NCI-H345 (cell line): ENCODE measurements at regions not wholly inside any gene's neighbourhood (a gene's known extent, or its start where the extent isn't known, plus 50 kb on each side); places are given as distances from the start of the nearest gene placed in this dataset.
A peak's percentile ranks its signal among the peaks of the same experiment; 100 is the strongest.
"Not testable (repeated sequence)": the region's sequence is repeated elsewhere in the genome, so short reads cannot be mapped to it uniquely, and the experiment has no call there.

ENCODE experiments used
- DNase-seq: peaks from one replicate; lab custom pipeline; 2025; lab: John Stamatoyannopoulos, UW

- DNase-seq: not testable (repeated sequence)
These were observed 571.3 kb upstream of the PCDH7 start for GRCh38 chr4:30148828-30149227.

GRCh38 chr4:30149539-30149938 is 570.6 kb upstream of the PCDH7 start:
- not testable (repeated sequence) for DNase-seq

GRCh38 chr4:30153427-30153826 is 566.7 kb upstream of the PCDH7 start:
- no peak for DNase-seq

GRCh38 chr4:30160140-30160539 is 560.0 kb upstream of the PCDH7 start:
- no peak for DNase-seq

GRCh38 chr4:30172416-30172815 is 547.8 kb upstream of the PCDH7 start:
- DNase-seq: no peak

- DNase-seq: no peak
These were observed 538.7 kb upstream of the PCDH7 start for GRCh38 chr4:30181512-30181911.

GRCh38 chr4:30181918-30182317 is 538.3 kb upstream of the PCDH7 start:
- DNase-seq: no peak

- DNase-seq: no peak
These were observed 537.4 kb upstream of the PCDH7 start for GRCh38 chr4:30182786-30183185.

GRCh38 chr4:30191902-30192301 is 528.3 kb upstream of the PCDH7 start:
- no peak for DNase-seq

GRCh38 chr4:30207389-30207788 is 512.8 kb upstream of the PCDH7 start:
- DNase-seq: no peak

- no peak for DNase-seq
These were observed 511.3 kb upstream of the PCDH7 start for GRCh38 chr4:30208731-30209435.

- DNase-seq: not testable (repeated sequence)
These were observed 504.2 kb upstream of the PCDH7 start for GRCh38 chr4:30215973-30216372.

- no peak for DNase-seq
These were observed 475.0 kb upstream of the PCDH7 start for GRCh38 chr4:30245140-30245539.

GRCh38 chr4:30256116-30256832 is 463.9 kb upstream of the PCDH7 start:
- peak; percentile 82 for DNase-seq

GRCh38 chr4:30258949-30259348 is 461.2 kb upstream of the PCDH7 start:
- no peak for DNase-seq

- no peak for DNase-seq
These were observed 457.8 kb upstream of the PCDH7 start for GRCh38 chr4:30262379-30262778.

GRCh38 chr4:30264465-30264864 is 455.7 kb upstream of the PCDH7 start:
- no peak for DNase-seq

GRCh38 chr4:30265716-30266115 is 454.5 kb upstream of the PCDH7 start:
- no peak for DNase-seq

- DNase-seq: no peak
These were observed 451.8 kb upstream of the PCDH7 start for GRCh38 chr4:30268370-30268769.

- DNase-seq: no peak
These were observed 450.3 kb upstream of the PCDH7 start for GRCh38 chr4:30269850-30270249.

GRCh38 chr4:30281986-30282385 is 438.2 kb upstream of the PCDH7 start:
- DNase-seq: no peak

GRCh38 chr4:30283336-30283735 is 436.8 kb upstream of the PCDH7 start:
- no peak for DNase-seq

- no peak for DNase-seq
These were observed 425.9 kb upstream of the PCDH7 start for GRCh38 chr4:30294295-30294694.

GRCh38 chr4:30295652-30296051 is 424.5 kb upstream of the PCDH7 start:
- no peak for DNase-seq
